CD4-positive, alpha-beta T cell (primary cell): ENCODE measurements at regions not wholly inside any gene's neighbourhood (a gene's known extent, or its start where the extent isn't known, plus 50 kb on each side); places are given as distances from the start of the nearest gene placed in this dataset.

ENCODE experiments used
- ATAC-seq: fragments of 200-7000 bp; cut with Tn5 transposase; one replicate; pipeline ENCODE4 v1.10.0; 2022; ENCODE audit warnings: mild to moderate bottlenecking; ENCODE audit not compliant: poor library complexity
- CTCF ChIA-PET: fragments of 350-600 bp; sonication (Branson Sonifier 250); formaldehyde crosslinking; loops from one replicate; lab custom pipeline; 2021; ENCODE audit warnings: antibody characterized with exemption, inconsistent platforms; lab: Charles Lee
- POLR2A ChIA-PET: fragments of 350-600 bp; sonication (Branson Sonifier 250); formaldehyde crosslinking; loops from one replicate; lab custom pipeline; 2021; ENCODE audit warnings: antibody characterized with exemption, inconsistent platforms; lab: Charles Lee
- DNase-seq, 14 experiments: peaks; one replicate each; pipeline ENCODE4 v3.0.0-alpha.2; 2013 to 2020; ENCODE audit warnings: mixed read lengths in 2 of 14
- H3K27ac ChIP-seq, 2 donors: one replicate each; pipeline versions ENCODE4 v1.5.1 to v1.7.0; 2013; ENCODE audit warnings: low read length in 2 of 2, low read depth in 1 of 2, mild to moderate bottlenecking in 1 of 2
- H3K27me3 ChIP-seq, 2 experiments: 1 replicate in 1 of 2; 2 replicates in 1 of 2; pipeline versions ENCODE4 v1.6.1 to v1.7.0; 2013; ENCODE audit warnings: low read length in 2 of 2, control low read depth in 1 of 2, mild to moderate bottlenecking in 1 of 2, moderate library complexity in 1 of 2; ENCODE audit not compliant: insufficient read depth in 2 of 2, control insufficient read depth in 1 of 2
- H3K36me3 ChIP-seq: one replicate; pipeline ENCODE4 v1.6.1; 2013; ENCODE audit warnings: low read length, control low read depth; ENCODE audit not compliant: insufficient read depth
- H3K4me1 ChIP-seq: one replicate; pipeline ENCODE4 v1.6.1; 2013; ENCODE audit warnings: low read length, control low read depth; ENCODE audit not compliant: insufficient read depth
- H3K4me3 ChIP-seq: one replicate; pipeline ENCODE4 v1.5.1; 2013; ENCODE audit warnings: mild to moderate bottlenecking, low read length, moderate library complexity
- H3K9me3 ChIP-seq, 2 experiments: 1 replicate in 1 of 2; 2 replicates in 1 of 2; pipeline versions ENCODE4 v1.6.1 to v1.7.0; 2013; ENCODE audit warnings: low read length in 2 of 2, mild to moderate bottlenecking in 2 of 2, control low read depth in 1 of 2, moderate library complexity in 1 of 2; ENCODE audit not compliant: control insufficient read depth in 1 of 2, insufficient read depth in 1 of 2
- H3K27ac Mint-ChIP-seq: one replicate; pipeline ENCODE4 v1.8.0; 2020; ENCODE audit warnings: mixed read lengths
- H3K27me3 Mint-ChIP-seq: one replicate; pipeline ENCODE4 v1.8.0; 2021; ENCODE audit warnings: mixed read lengths
- H3K36me3 Mint-ChIP-seq: one replicate; pipeline ENCODE4 v1.8.0; 2021; ENCODE audit warnings: low read depth, mixed read lengths
- H3K4me1 Mint-ChIP-seq: one replicate; pipeline ENCODE4 v1.8.0; 2021; ENCODE audit warnings: low read depth, mixed read lengths
- H3K4me3 Mint-ChIP-seq: one replicate; pipeline ENCODE4 v1.8.0; 2020; ENCODE audit warnings: mild to moderate bottlenecking, mixed read lengths
- H3K9me3 Mint-ChIP-seq: one replicate; pipeline ENCODE4 v1.8.0; 2020; ENCODE audit warnings: mixed read lengths
- CTCF ChIP-seq: fragments of 200-600 bp; IDR thresholded peaks from one replicate; pipeline ENCODE4 v1.8.0; 2022; ENCODE audit warnings: antibody characterized with exemption, mild to moderate bottlenecking
- intact Hi-C, 2 experiments: fragments of 100-400 bp; cut with DNase I in 1 of 2; cut with micrococcal nuclease in 1 of 2; formaldehyde crosslinking; loops; one replicate each; pipeline versions ENCODE4 v1.15.1 to v1.9.0; 2023 to 2025; cut with DNase I, micrococcal nuclease

GRCh38 chr1:22201023-22201422 lies 58.1 kb upstream of the WNT4 start:
- no peak overlapping the region for H3K27ac ChIP-seq
- Mint-ChIP-seq H3K4me3 (no peak overlapping the region), H3K9me3 (no peaks in the 10 kb centered on the region), H3K4me1 (no peaks in the 10 kb centered on the region), H3K27me3 (peaks cover 59% of the 10 kb centered on the region), H3K36me3 (no peaks in the 10 kb centered on the region), H3K27ac (no peak overlapping the region)
- H3K4me3 ChIP-seq: no peak overlapping the region
- intact Hi-C loops: no loop called here
- ChIA-PET CTCF (no interaction called here), POLR2A (no interaction called here)
- ATAC-seq (no peak), DNase-seq (no peak)
- H3K27me3 ChIP-seq: peaks cover 4 to 12% of the 10 kb centered on the region in 2 experiments
- no peaks in the 10 kb centered on the region for H3K9me3 ChIP-seq
- H3K4me1 ChIP-seq: no peaks in the 10 kb centered on the region
- no peaks in the 10 kb centered on the region for H3K36me3 ChIP-seq
- no peak for TF ChIP-seq CTCF

- Mint-ChIP-seq H3K36me3 (no peaks in the 10 kb centered on the region), H3K9me3 (no peaks in the 10 kb centered on the region), H3K4me1 (no peaks in the 10 kb centered on the region), H3K4me3 (no peak overlapping the region), H3K27me3 (peaks cover 72% of the 10 kb centered on the region), H3K27ac (no peak overlapping the region)
- no peak for TF ChIP-seq CTCF
- ATAC-seq: no peak
- Histone ChIP-seq H3K4me3 (no peak overlapping the region), H3K4me1 (no peaks in the 10 kb centered on the region), H3K27me3 (peaks cover 6 to 22% of the 10 kb centered on the region in 2 experiments), H3K9me3 (peaks cover 0 to 4% of the 10 kb centered on the region in 2 experiments), H3K27ac (no peak overlapping the region), H3K36me3 (no peaks in the 10 kb centered on the region)
- ChIA-PET CTCF (no interaction called here), POLR2A (no interaction called here)
- no peak for DNase-seq
- intact Hi-C loops: no loop called here
Observed at GRCh38 chr1:22203335-22203734, 60.4 kb upstream of the WNT4 start.

GRCh38 chr1:22204057-22204840 lies 61.4 kb upstream of the WNT4 start:
- no peaks in the 10 kb centered on the region for H3K36me3 ChIP-seq
- intact Hi-C loops: no loop called here
- H3K9me3 Mint-ChIP-seq: no peaks in the 10 kb centered on the region
- ChIA-PET CTCF (no interaction called here), POLR2A (no interaction called here)
- H3K27me3 ChIP-seq: peaks cover 14 to 31% of the 10 kb centered on the region in 2 experiments
- H3K36me3 Mint-ChIP-seq: no peaks in the 10 kb centered on the region
- DNase-seq (no peak), ATAC-seq (no peak)
- no peak for TF ChIP-seq CTCF
- no peak overlapping the region for H3K4me3 Mint-ChIP-seq
- no peaks in the 10 kb centered on the region for H3K4me1 ChIP-seq
- no peak overlapping the region for H3K4me3 ChIP-seq
- no peak overlapping the region for H3K27ac Mint-ChIP-seq
- peaks cover 79% of the 10 kb centered on the region for H3K27me3 Mint-ChIP-seq
- H3K9me3 ChIP-seq: peaks cover 0 to 10% of the 10 kb centered on the region in 2 experiments
- H3K4me1 Mint-ChIP-seq: no peaks in the 10 kb centered on the region
- no peak overlapping the region for H3K27ac ChIP-seq
